ENCODE measurements at regions not wholly inside any gene's neighbourhood (a gene's known extent, or its start where the extent isn't known, plus 50 kb on each side); places are given as distances from the start of the nearest gene placed in this dataset.

DNA sequence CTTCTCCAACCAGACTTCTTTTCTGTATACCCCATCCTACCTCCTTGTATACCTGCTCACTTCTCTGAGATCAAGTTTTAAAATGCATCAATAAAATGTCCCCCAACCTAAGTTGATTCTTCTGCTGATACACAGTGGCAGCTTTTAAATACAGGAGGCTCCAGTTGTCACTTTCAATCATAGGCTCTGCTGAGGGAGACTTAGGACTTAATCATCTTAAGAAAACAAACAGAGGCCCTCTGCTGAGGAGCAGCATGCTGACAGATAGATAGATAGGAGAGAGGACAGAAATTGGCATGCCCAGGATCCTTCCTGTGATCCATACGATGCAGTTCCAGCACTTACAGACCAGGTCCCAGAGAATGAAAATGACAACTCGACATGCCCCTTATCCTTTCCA is 311.0 kb upstream of the PROX1 start:
- no CpG with 5 or more reads among the region's 2 CpGs for WGBS (ENCODE audit: extremely low coverage, insufficient coverage, low lambda C conversion rate)
- no peak overlapping the region for H3K18ac ChIP-seq (ENCODE audit: low read length)
- H2AK5ac ChIP-seq (ENCODE audit: low read length) = no peak overlapping the region

DNA sequence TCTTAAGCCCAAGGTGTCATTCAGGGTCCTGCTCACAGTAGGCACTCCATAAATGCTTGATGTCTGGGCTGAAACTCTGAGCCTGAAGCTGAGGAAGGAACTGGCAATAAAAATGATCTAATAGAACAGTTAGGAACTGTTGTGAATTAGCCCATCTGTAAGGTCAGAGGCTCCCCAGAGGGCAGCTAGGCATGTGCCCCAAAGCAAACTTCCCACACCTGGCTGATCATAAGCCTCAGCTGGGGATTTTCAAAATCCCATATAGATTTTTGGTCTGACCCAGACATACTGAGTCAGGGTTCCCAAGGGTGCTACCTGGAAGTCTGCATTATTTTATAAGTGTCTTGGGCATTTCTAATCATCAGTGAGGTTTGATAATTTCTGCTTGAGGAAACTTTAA is 309.4 kb upstream of the PROX1 start:
- no peaks in the 10 kb centered on the region for H3K4me1 ChIP-seq (ENCODE audit: control insufficient read depth, low read depth, low read length)
- H3K79me2 ChIP-seq (ENCODE audit: control insufficient read depth, insufficient read depth, low read length) = no peaks in the 10 kb centered on the region
- H3K27ac ChIP-seq (ENCODE audit: low read depth, low read length) = no peak overlapping the region
- no peak overlapping the region for H3K9ac ChIP-seq (ENCODE audit: low read length)
- no peak overlapping the region for H3K4me2 ChIP-seq (ENCODE audit: low read length)
- no peak overlapping the region for H2BK120ac ChIP-seq (ENCODE audit: low read depth, low read length)
- H3K4ac ChIP-seq (ENCODE audit: low read depth, low read length) = no peak overlapping the region
- no peak overlapping the region for H4K5ac ChIP-seq (ENCODE audit: low read length)
- no peaks in the 10 kb centered on the region for H3K27me3 ChIP-seq (ENCODE audit: insufficient read depth, low read length, poor library complexity)
- H3K23ac ChIP-seq (ENCODE audit: low read length) = no peak overlapping the region
- H3K18ac ChIP-seq (ENCODE audit: low read length) = no peak overlapping the region
- no peak for DNase-seq
- H3K4me3 ChIP-seq (ENCODE audit: low read length) = no peak overlapping the region
- H3K56ac ChIP-seq (ENCODE audit: low read length) = no peak overlapping the region
- H3K79me1 ChIP-seq (ENCODE audit: low read length) = no peaks in the 10 kb centered on the region
- H3K36me3 ChIP-seq (ENCODE audit: control insufficient read depth, insufficient read depth, low read length) = no peaks in the 10 kb centered on the region
- H2BK15ac ChIP-seq (replicated peaks; ENCODE audit: low read depth) = no peak overlapping the region
- H2BK5ac ChIP-seq (ENCODE audit: low read length) = no peak overlapping the region
- H2AK5ac ChIP-seq (ENCODE audit: low read length) = no peak overlapping the region
- no peak overlapping the region for H4K8ac ChIP-seq (ENCODE audit: low read depth, low read length)

More for the DNA sequence above, 311.0 kb upstream of the PROX1 start:
- H3K9ac ChIP-seq (ENCODE audit: low read length) = no peak overlapping the region
- H3K4me1 ChIP-seq (ENCODE audit: control insufficient read depth, low read depth, low read length) = no peaks in the 10 kb centered on the region
- H3K4me2 ChIP-seq (ENCODE audit: low read length) = no peak overlapping the region
- H3K36me3 ChIP-seq (ENCODE audit: control insufficient read depth, insufficient read depth, low read length) = no peaks in the 10 kb centered on the region
- H4K8ac ChIP-seq (ENCODE audit: low read depth, low read length) = no peak overlapping the region
- no peak overlapping the region for H2BK120ac ChIP-seq (ENCODE audit: low read depth, low read length)
- no peaks in the 10 kb centered on the region for H3K27me3 ChIP-seq (ENCODE audit: insufficient read depth, low read length, poor library complexity)
- no peaks in the 10 kb centered on the region for H3K79me1 ChIP-seq (ENCODE audit: low read length)
- no peaks in the 10 kb centered on the region for H3K79me2 ChIP-seq (ENCODE audit: control insufficient read depth, insufficient read depth, low read length)
- H3K4ac ChIP-seq (ENCODE audit: low read depth, low read length) = no peak overlapping the region
- H3K56ac ChIP-seq (ENCODE audit: low read length) = no peak overlapping the region
- no peak overlapping the region for H2BK15ac ChIP-seq (replicated peaks; ENCODE audit: low read depth)
- DNase-seq = no peak
- no peak overlapping the region for H3K23ac ChIP-seq (ENCODE audit: low read length)
- H4K5ac ChIP-seq (ENCODE audit: low read length) = no peak overlapping the region
- no peak overlapping the region for H3K4me3 ChIP-seq (ENCODE audit: low read length)
- no peak overlapping the region for H2BK5ac ChIP-seq (ENCODE audit: low read length)
- no peak overlapping the region for H3K27ac ChIP-seq (ENCODE audit: low read depth, low read length)

DNA sequence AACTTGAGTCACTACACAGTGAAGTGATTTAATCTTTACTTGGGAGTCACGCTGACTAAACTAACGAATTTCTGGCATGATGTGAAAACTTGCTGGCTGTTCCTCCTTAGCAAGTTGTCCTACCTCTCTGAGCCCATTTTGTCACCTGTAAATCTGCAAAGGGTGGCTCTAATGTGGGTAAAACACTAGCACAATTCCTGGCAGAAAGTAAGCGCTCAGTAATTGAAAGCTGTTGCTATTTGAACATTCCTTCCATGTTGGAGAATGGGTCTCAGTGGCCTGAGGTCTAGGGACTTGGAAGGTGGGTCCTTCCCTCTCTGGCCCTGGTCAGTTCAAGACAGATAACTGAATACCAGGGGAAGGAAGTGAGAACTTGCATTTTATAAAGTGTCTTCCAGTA is 309.0 kb upstream of the PROX1 start:
- H2BK5ac ChIP-seq (ENCODE audit: low read length) = no peak overlapping the region

DNA sequence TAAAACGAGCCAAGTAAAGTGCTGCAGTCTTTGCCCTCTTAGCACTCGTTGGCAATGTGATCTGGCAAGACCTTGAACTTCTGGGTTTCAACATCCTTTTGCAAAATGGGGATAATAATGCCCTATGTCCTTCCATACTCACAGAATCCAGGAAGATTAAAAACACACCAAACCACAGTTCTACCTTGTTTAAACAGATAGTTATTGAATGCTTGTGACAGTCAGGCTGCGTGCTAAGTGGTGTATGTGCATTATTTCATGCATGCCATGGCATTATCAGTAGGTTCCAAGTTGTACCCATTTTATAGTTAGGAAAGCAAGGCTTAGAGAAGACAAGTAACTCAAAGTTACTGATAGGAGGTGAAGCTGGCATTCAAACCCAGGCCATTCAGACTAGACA is 308.6 kb upstream of the PROX1 start:
- H3K4ac ChIP-seq (ENCODE audit: low read depth, low read length) = no peak overlapping the region
- no peak overlapping the region for H3K18ac ChIP-seq (ENCODE audit: low read length)
- H3K79me2 ChIP-seq (ENCODE audit: control insufficient read depth, insufficient read depth, low read length) = no peaks in the 10 kb centered on the region
- DNase-seq = no peak
- H3K4me2 ChIP-seq (ENCODE audit: low read length) = no peak overlapping the region
- no peak overlapping the region for H3K4me3 ChIP-seq (ENCODE audit: low read length)
- H2BK120ac ChIP-seq (ENCODE audit: low read depth, low read length) = no peak overlapping the region
- H4K8ac ChIP-seq (ENCODE audit: low read depth, low read length) = no peak overlapping the region
- no peaks in the 10 kb centered on the region for H3K79me1 ChIP-seq (ENCODE audit: low read length)
- no peak overlapping the region for H3K27ac ChIP-seq (ENCODE audit: low read depth, low read length)
- H3K23ac ChIP-seq (ENCODE audit: low read length) = no peak overlapping the region
- H3K9ac ChIP-seq (ENCODE audit: low read length) = no peak overlapping the region
- H2BK15ac ChIP-seq (replicated peaks; ENCODE audit: low read depth) = no peak overlapping the region
- H4K5ac ChIP-seq (ENCODE audit: low read length) = no peak overlapping the region
- no peak overlapping the region for H2BK5ac ChIP-seq (ENCODE audit: low read length)
- no peaks in the 10 kb centered on the region for H3K4me1 ChIP-seq (ENCODE audit: control insufficient read depth, low read depth, low read length)
- H3K36me3 ChIP-seq (ENCODE audit: control insufficient read depth, insufficient read depth, low read length) = no peaks in the 10 kb centered on the region
- no peak overlapping the region for H2AK5ac ChIP-seq (ENCODE audit: low read length)
- WGBS (ENCODE audit: extremely low coverage, insufficient coverage, low lambda C conversion rate) = no CpG with 5 or more reads among the region's 3 CpGs
- no peaks in the 10 kb centered on the region for H3K27me3 ChIP-seq (ENCODE audit: insufficient read depth, low read length, poor library complexity)
- H3K56ac ChIP-seq (ENCODE audit: low read length) = no peak overlapping the region

More for the DNA sequence above, 309.0 kb upstream of the PROX1 start:
- no peak overlapping the region for H4K8ac ChIP-seq (ENCODE audit: low read depth, low read length)
- no peaks in the 10 kb centered on the region for H3K79me2 ChIP-seq (ENCODE audit: control insufficient read depth, insufficient read depth, low read length)
- no peak overlapping the region for H3K27ac ChIP-seq (ENCODE audit: low read depth, low read length)
- H3K4me2 ChIP-seq (ENCODE audit: low read length) = no peak overlapping the region
- no peak overlapping the region for H3K4ac ChIP-seq (ENCODE audit: low read depth, low read length)
- H3K23ac ChIP-seq (ENCODE audit: low read length) = no peak overlapping the region
- no peaks in the 10 kb centered on the region for H3K27me3 ChIP-seq (ENCODE audit: insufficient read depth, low read length, poor library complexity)
- no peak overlapping the region for H3K56ac ChIP-seq (ENCODE audit: low read length)
- no peak overlapping the region for H2BK120ac ChIP-seq (ENCODE audit: low read depth, low read length)
- no peak for DNase-seq
- H2AK5ac ChIP-seq (ENCODE audit: low read length) = no peak overlapping the region
- H3K4me1 ChIP-seq (ENCODE audit: control insufficient read depth, low read depth, low read length) = no peaks in the 10 kb centered on the region
- H3K79me1 ChIP-seq (ENCODE audit: low read length) = no peaks in the 10 kb centered on the region
- no peak overlapping the region for H3K18ac ChIP-seq (ENCODE audit: low read length)
- H2BK15ac ChIP-seq (replicated peaks; ENCODE audit: low read depth) = no peak overlapping the region
- no CpG with 5 or more reads among the region's 3 CpGs for WGBS (ENCODE audit: extremely low coverage, insufficient coverage, low lambda C conversion rate)
- no peak overlapping the region for H4K5ac ChIP-seq (ENCODE audit: low read length)
- H3K9ac ChIP-seq (ENCODE audit: low read length) = no peak overlapping the region
- no peak overlapping the region for H3K4me3 ChIP-seq (ENCODE audit: low read length)
- H3K36me3 ChIP-seq (ENCODE audit: control insufficient read depth, insufficient read depth, low read length) = no peaks in the 10 kb centered on the region

DNA sequence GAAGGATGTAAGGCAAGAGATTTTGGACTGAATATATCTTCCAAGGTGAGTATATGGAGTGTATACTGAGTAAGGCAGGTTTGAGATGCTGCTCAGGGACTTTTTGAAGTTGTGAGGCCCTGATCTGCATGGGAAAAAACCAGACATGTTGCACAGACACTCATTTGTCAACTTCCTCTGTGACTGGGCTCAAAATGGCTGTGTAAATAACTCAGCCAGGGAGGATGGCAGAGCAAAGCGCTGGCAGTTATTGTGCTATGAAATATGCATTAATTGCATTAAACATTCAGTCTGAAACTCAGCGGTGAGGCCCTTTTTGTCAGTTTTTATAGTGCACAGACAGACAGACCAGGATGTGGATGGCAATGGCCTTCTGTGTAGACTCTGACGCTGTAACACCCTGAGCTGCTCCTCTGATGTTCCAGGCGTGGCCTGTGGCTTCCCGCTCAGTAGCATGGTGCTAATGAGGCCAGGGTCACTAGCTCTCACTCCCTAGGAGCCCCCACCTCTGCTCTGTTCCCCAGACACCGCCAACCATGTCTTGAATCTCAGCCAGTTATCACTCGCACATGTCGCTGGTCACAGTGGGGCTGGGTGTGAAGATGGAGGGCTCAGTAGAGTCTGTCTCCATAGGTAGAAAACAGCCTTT is 307.0 kb upstream of the PROX1 start:
- Histone ChIP-seq H3K18ac (ENCODE audit: low read length) (no peak overlapping the region), H4K5ac (ENCODE audit: low read length) (no peak overlapping the region), H3K79me1 (ENCODE audit: low read length) (no peaks in the 10 kb centered on the region), H3K23ac (ENCODE audit: low read length) (no peak overlapping the region), H3K36me3 (ENCODE audit: control insufficient read depth, insufficient read depth, low read length) (no peaks in the 10 kb centered on the region), H4K8ac (ENCODE audit: low read depth, low read length) (no peak overlapping the region), H3K79me2 (ENCODE audit: control insufficient read depth, insufficient read depth, low read length) (no peaks in the 10 kb centered on the region), H2AK5ac (ENCODE audit: low read length) (no peak overlapping the region), H3K4me1 (ENCODE audit: control insufficient read depth, low read depth, low read length) (no peaks in the 10 kb centered on the region), H3K4me2 (ENCODE audit: low read length) (no peak overlapping the region), H2BK5ac (ENCODE audit: low read length) (no peak overlapping the region), H3K4ac (ENCODE audit: low read depth, low read length) (no peak overlapping the region), H3K56ac (ENCODE audit: low read length) (no peak overlapping the region), H3K27ac (ENCODE audit: low read depth, low read length) (no peak overlapping the region), H2BK15ac (replicated peaks; ENCODE audit: low read depth) (no peak overlapping the region), H3K4me3 (ENCODE audit: low read length) (no peak overlapping the region), H2BK120ac (ENCODE audit: low read depth, low read length) (no peak overlapping the region), H3K9ac (ENCODE audit: low read length) (no peak overlapping the region), H3K27me3 (ENCODE audit: insufficient read depth, low read length, poor library complexity) (no peaks in the 10 kb centered on the region)
- peak; percentile 18 for DNase-seq
- WGBS (ENCODE audit: extremely low coverage, insufficient coverage, low lambda C conversion rate) = no CpG with 5 or more reads among the region's 8 CpGs

DNA sequence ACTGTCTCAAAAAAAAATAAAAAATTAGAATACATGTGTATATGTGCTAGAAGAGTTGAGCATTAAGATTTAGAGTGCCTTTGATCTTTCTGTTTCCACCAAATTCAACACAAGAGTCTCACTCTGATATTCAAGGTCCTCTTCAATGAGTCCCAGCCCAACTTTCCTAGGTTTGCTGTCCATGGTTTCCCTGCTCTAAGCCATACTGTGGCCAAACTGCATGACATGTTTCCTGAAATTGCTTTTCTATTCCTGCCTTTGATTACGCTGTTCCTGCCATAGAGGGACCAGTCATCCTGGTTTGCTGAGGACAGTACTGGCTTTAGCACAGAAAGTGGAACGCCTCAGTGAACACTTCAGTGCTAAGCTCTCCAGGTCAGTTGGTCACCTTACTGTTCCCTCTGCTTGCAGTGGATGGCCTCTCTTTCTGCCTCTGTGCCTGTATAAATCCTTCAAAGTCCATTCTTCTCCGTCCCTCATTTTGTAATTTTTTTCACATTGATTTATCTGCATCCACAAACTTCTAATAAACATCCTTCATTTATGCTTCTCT is 305.9 kb upstream of the PROX1 start:
- no CpG with 5 or more reads among the region's 3 CpGs for WGBS (ENCODE audit: extremely low coverage, insufficient coverage, low lambda C conversion rate)
- H3K4me3 ChIP-seq (ENCODE audit: low read length) = no peak overlapping the region
- no peak overlapping the region for H2BK15ac ChIP-seq (replicated peaks; ENCODE audit: low read depth)
- no peaks in the 10 kb centered on the region for H3K27me3 ChIP-seq (ENCODE audit: insufficient read depth, low read length, poor library complexity)
- H3K56ac ChIP-seq (ENCODE audit: low read length) = no peak overlapping the region
- no peak overlapping the region for H3K23ac ChIP-seq (ENCODE audit: low read length)
- no peak overlapping the region for H2BK5ac ChIP-seq (ENCODE audit: low read length)
- no peak overlapping the region for H2BK120ac ChIP-seq (ENCODE audit: low read depth, low read length)
- no peaks in the 10 kb centered on the region for H3K4me1 ChIP-seq (ENCODE audit: control insufficient read depth, low read depth, low read length)
- H3K79me2 ChIP-seq (ENCODE audit: control insufficient read depth, insufficient read depth, low read length) = no peaks in the 10 kb centered on the region
- H3K4ac ChIP-seq (ENCODE audit: low read depth, low read length) = no peak overlapping the region
- no peak overlapping the region for H3K9ac ChIP-seq (ENCODE audit: low read length)
- no peak overlapping the region for H4K5ac ChIP-seq (ENCODE audit: low read length)
- no peaks in the 10 kb centered on the region for H3K36me3 ChIP-seq (ENCODE audit: control insufficient read depth, insufficient read depth, low read length)
- H3K79me1 ChIP-seq (ENCODE audit: low read length) = no peaks in the 10 kb centered on the region
- H3K18ac ChIP-seq (ENCODE audit: low read length) = no peak overlapping the region
- no peak overlapping the region for H4K8ac ChIP-seq (ENCODE audit: low read depth, low read length)
- H2AK5ac ChIP-seq (ENCODE audit: low read length) = no peak overlapping the region
- no peak overlapping the region for H3K4me2 ChIP-seq (ENCODE audit: low read length)
- DNase-seq = no peak
- no peak overlapping the region for H3K27ac ChIP-seq (ENCODE audit: low read depth, low read length)

Data from mesendoderm (in vitro differentiated cells).